Activated CD8-positive, alpha-beta T cell treated with anti-CD3 and anti-CD28 coated beads, Interleukin-2, amount 10 ng/mL, durations not matched to agents 7 days and 5 days (primary cell): ENCODE measurements at regions not wholly inside any gene's neighbourhood (a gene's known extent, or its start where the extent isn't known, plus 50 kb on each side); places are given as distances from the start of the nearest gene placed in this dataset.
"Not testable (repeated sequence)": the region's sequence is repeated elsewhere in the genome, so short reads cannot be mapped to it uniquely, and the experiment has no call there.

Source experiments
- ATAC-seq: fragments of 150-1000 bp; cut with Tn5 transposase; one replicate; pipeline ENCODE4 v1.10.0; 2021; ENCODE audit warnings: moderate library complexity
- CTCF ChIA-PET: fragments of 350-600 bp; sonication (Branson Sonifier 250); formaldehyde crosslinking; loops from one replicate; lab custom pipeline; 2021; ENCODE audit warnings: antibody characterized with exemption; lab: Charles Lee
- POLR2A ChIA-PET: fragments of 350-600 bp; sonication (Branson Sonifier 250); formaldehyde crosslinking; loops from one replicate; lab custom pipeline; 2021; ENCODE audit warnings: antibody characterized with exemption; lab: Charles Lee
- DNase-seq: peaks from one replicate; pipeline ENCODE4 v3.0.0-alpha.2; 2020
- H3K27ac Mint-ChIP-seq: one replicate; pipeline ENCODE4 v1.8.0; 2021; ENCODE audit warnings: mild to moderate bottlenecking, mixed read lengths
- H3K27me3 Mint-ChIP-seq: one replicate; pipeline ENCODE4 v1.8.0; 2021; ENCODE audit warnings: low read depth, mixed read lengths
- H3K36me3 Mint-ChIP-seq: one replicate; pipeline ENCODE4 v1.8.0; 2021; ENCODE audit warnings: low read depth, mixed read lengths
- H3K4me1 Mint-ChIP-seq: one replicate; pipeline ENCODE4 v1.8.0; 2021; ENCODE audit warnings: low read depth, mixed read lengths
- H3K4me3 Mint-ChIP-seq: one replicate; pipeline ENCODE4 v1.8.0; 2021; ENCODE audit warnings: mild to moderate bottlenecking, mixed read lengths
- H3K9me3 Mint-ChIP-seq: one replicate; pipeline ENCODE4 v1.8.0; 2022; ENCODE audit warnings: mixed read lengths; ENCODE audit not compliant: insufficient read depth

DNA sequence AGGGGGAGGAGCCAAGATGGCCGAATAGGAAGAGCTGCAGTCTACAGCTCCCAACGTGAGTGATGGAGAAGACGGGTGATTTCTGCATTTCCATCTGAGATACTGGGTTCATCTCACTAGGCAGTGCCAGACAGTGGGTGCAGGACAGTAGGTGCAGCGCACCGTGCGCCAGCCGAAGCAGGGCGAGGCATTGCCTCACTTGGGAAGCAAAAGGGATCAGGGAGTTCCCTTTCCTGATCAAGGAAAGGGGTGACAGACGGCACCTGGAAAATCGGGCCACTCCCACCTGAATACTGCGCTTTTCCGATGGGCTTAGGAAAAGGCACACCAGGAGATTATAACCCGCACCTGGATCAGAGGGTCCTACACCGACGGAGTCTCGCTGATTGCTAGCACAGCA is 121.1 kb upstream of the SESTD1 start:
- H3K9me3 Mint-ChIP-seq, H3K27me3 Mint-ChIP-seq, H3K4me3 Mint-ChIP-seq, DNase-seq, ATAC-seq, H3K27ac Mint-ChIP-seq, H3K36me3 Mint-ChIP-seq, CTCF ChIA-PET, H3K4me1 Mint-ChIP-seq: not testable (repeated sequence)
- POLR2A ChIA-PET = interaction anchor here (0.6 kb wide), 1 partner anchor 799 kb away, joined by 4 read pairs; no protein-coding TSS in a partner anchor

DNA sequence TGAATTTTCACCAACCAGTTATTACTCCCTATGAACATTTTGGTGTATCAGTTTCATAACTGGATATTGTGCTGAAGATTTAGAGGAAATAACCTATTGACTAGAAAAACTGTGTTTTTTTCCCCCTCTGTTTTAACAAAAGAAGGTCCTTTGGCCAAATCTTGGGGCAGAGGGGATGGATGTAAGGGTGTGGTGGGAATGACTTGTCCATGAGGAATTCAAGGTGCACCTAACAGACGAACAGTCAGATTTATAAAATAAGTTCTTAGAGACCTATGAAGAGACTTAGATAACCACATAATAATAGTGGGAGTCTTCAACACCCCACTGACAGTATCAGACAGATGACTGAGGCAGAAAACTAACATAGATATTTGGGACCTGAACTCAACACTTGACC is 119.3 kb upstream of the SESTD1 start:
- peaks cover 2% of the 10 kb centered on the region for H3K4me1 Mint-ChIP-seq
- POLR2A ChIA-PET = no interaction called here
- ATAC-seq (no peak), DNase-seq (no peak)
- no peaks in the 10 kb centered on the region for H3K9me3 Mint-ChIP-seq
- CTCF ChIA-PET = no interaction called here
- H3K27me3 Mint-ChIP-seq = peaks cover 3% of the 10 kb centered on the region
- no peak overlapping the region for H3K4me3 Mint-ChIP-seq
- no peaks in the 10 kb centered on the region for H3K36me3 Mint-ChIP-seq
- H3K27ac Mint-ChIP-seq = no peak overlapping the region

DNA sequence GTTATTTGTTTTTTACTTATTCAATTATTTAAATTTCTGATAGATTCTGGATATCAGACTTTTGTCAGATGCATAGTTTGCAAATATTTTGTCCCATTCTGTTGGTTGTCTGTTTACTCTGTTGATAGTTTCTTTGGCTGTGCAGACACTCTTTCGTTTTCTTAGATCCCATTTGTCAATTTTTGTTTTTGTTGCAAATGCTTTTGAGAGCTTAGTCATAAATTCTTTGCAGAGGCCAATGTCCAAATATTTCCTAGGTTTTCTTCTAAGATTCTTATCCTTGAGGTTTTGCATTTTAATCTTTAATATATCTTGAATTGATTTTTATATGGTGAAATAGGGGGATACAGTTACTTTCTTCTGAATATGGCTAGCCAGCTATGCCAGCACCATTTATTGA is 112.7 kb upstream of the SESTD1 start:
- Mint-ChIP-seq H3K36me3 (no peaks in the 10 kb centered on the region), H3K4me3 (no peak overlapping the region)

DNA sequence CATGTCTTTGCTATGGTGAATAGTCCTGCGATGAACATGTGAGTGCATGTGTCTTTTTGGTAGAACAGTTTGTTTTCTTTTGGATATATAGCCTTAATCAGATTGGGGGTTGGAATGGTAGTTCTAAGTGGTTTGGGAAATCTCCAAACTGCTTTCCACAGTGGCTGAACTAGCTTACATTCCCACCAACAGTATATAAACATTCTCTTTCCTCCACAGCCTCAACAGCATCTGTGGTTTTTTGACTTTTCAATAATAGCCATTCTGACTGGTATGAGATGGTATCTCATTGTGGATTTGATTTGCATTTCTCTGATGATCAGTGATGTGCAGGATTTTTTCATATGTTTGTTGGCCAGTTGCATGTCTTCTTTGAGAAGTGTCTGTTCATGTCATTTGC is 112.2 kb upstream of the SESTD1 start:
- Mint-ChIP-seq H3K4me1 (no peaks in the 10 kb centered on the region), H3K27ac (no peak overlapping the region), H3K4me3 (no peak overlapping the region), H3K9me3 (no peaks in the 10 kb centered on the region), H3K36me3 (no peaks in the 10 kb centered on the region), H3K27me3 (peaks cover 8% of the 10 kb centered on the region)
- POLR2A ChIA-PET = no interaction called here
- CTCF ChIA-PET = no interaction called here
- DNase-seq (no peak), ATAC-seq (no peak)

More for the DNA sequence above, 112.7 kb upstream of the SESTD1 start:
- CTCF ChIA-PET = no interaction called here
- H3K4me1 Mint-ChIP-seq = no peaks in the 10 kb centered on the region
- no peak for DNase-seq
- no peaks in the 10 kb centered on the region for H3K9me3 Mint-ChIP-seq
- POLR2A ChIA-PET = no interaction called here
- H3K27ac Mint-ChIP-seq = no peak overlapping the region
- peaks cover 8% of the 10 kb centered on the region for H3K27me3 Mint-ChIP-seq
- ATAC-seq = no peak

DNA sequence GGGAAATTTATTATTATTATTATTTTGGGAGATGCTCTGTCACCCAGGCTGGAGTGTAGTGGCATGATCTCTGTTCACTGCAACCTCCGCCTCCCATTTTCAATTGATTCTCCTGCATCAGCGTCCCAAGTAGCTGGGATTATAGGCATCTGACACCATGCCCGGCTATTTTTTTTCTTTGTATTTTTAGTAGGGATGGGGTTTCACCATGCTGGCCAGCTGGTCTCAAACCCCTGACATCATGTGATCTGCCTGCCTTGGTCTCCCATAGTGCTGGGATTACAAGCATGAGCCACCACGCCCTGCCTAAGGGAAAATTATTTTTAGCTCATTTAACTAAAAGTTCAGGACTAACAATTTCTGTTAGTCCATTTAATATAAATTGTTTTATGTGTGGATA is 109.2 kb upstream of the SESTD1 start:
- no peak overlapping the region for H3K27ac Mint-ChIP-seq
- no peak for DNase-seq
- H3K4me3 Mint-ChIP-seq = no peak overlapping the region
- H3K27me3 Mint-ChIP-seq = peaks cover 5% of the 10 kb centered on the region
- POLR2A ChIA-PET = no interaction called here
- H3K9me3 Mint-ChIP-seq = no peaks in the 10 kb centered on the region
- H3K36me3 Mint-ChIP-seq = no peaks in the 10 kb centered on the region
- CTCF ChIA-PET = interaction anchor here (1.2 kb wide), 1 partner anchor 11 kb away, joined by 3 read pairs; no protein-coding TSS in a partner anchor
- H3K4me1 Mint-ChIP-seq = no peaks in the 10 kb centered on the region
- no peak for ATAC-seq

DNA sequence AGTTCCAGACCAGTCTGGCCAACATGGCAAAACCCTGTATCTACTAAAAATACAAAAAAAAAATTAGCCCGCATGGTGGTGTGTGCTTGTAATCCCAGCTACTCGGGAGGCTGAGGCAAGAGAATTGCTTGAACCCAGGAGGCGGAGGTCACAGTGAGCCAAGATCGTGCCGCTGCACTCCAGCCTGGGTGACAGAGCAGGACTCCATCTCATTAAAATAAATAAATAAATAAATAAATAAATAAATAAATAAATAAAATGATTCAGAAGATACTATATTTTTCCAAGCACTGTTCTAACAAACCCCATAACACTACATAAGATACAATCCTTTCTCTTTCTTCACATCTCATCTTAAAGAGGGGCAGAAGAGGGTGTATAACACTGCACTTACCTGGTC is 100.9 kb upstream of the SESTD1 start:
- DNase-seq, ATAC-seq, H3K4me1 Mint-ChIP-seq, H3K9me3 Mint-ChIP-seq, H3K27ac Mint-ChIP-seq, CTCF ChIA-PET, H3K4me3 Mint-ChIP-seq, POLR2A ChIA-PET, H3K36me3 Mint-ChIP-seq, H3K27me3 Mint-ChIP-seq: not testable (repeated sequence)

DNA sequence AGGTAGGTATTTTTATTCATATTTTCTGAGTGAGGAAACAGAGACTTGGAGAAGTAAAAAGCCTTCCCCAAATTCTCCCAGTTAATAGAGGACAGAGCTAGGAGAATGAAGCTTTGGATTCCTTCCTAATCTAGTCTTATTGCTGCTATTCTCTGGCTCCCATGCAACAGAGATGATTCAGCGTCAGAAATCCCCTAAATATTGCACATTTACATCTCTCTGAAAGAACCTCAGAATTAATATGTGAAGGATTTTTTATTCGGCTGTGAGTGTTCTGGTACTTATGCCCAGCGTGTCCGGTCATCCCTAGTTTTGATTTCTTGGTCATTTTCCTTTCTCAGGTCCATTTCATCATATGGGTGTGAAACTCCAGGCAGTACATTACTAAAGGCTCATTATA is 91.2 kb upstream of the SESTD1 start:
- Mint-ChIP-seq H3K9me3 (no peaks in the 10 kb centered on the region), H3K36me3 (no peaks in the 10 kb centered on the region), H3K27ac (no peak overlapping the region), H3K27me3 (no peaks in the 10 kb centered on the region), H3K4me3 (no peak overlapping the region), H3K4me1 (no peaks in the 10 kb centered on the region)
- DNase-seq = no peak
- no peak for ATAC-seq
- ChIA-PET POLR2A (no interaction called here), CTCF (no interaction called here)

DNA sequence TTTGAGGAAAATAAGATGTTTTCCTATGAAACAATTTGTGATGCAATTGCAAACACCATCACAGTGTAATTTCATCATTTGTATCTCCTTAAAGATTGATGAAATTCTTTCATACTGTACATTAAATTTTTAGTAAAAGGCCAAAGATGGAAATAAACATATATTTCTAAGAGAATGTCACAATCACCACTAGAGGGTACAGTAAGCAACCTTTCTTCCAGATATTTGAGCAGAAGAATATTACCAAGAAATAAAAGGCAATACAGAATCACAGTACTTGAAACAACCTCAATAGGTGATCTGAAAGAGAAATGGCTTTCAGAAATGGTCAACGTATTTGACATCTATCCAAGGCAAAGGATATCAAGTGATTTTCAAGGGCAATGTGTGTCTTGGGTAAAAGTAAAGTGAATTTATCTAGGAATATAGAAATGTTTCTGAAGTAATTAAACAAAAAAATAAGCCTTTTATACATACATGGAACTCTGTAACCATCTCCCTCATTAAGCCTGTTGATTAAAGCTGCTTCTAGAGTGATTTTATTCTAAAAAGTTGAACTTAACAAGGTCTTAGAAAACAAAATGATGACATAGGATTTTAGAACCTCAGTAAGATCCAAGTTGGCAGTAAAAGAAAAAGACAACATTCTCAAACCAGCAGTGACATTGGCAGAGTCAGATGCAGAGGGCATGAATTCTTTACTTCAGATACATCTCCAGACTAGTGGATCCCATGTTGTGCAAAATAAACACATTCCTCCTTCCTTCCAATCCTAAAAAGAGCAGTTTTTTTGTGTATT is 90.3 kb upstream of the SESTD1 start:
- DNase-seq (no peak), ATAC-seq (no peak)
- CTCF ChIA-PET = no interaction called here
- Mint-ChIP-seq H3K27ac (no peak overlapping the region), H3K27me3 (no peaks in the 10 kb centered on the region), H3K4me3 (no peak overlapping the region), H3K36me3 (no peaks in the 10 kb centered on the region), H3K4me1 (no peaks in the 10 kb centered on the region), H3K9me3 (no peaks in the 10 kb centered on the region)
- POLR2A ChIA-PET = no interaction called here

DNA sequence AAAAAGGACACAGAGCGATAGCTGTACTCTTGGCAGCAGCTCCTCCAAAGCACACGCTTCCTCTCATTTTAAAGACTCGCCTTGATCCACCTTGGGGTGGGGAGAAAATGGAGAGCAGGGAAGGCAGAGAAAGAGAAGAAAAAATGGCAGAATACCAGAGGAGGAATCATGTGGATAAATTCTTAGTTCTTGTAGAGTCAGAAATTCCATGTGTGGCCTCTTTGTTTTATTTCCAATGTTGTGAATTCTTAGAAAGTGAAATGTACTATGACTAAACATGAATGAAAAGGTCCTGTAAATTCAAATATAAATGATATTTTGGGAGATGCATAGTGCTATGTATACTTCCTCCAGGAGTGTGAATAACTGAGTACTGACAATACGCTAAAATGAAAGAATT is 89.7 kb upstream of the SESTD1 start:
- no peak overlapping the region for H3K27ac Mint-ChIP-seq
- POLR2A ChIA-PET = no interaction called here
- no peak for DNase-seq
- H3K4me1 Mint-ChIP-seq = no peaks in the 10 kb centered on the region
- H3K4me3 Mint-ChIP-seq = no peak overlapping the region
- no peak for ATAC-seq
- CTCF ChIA-PET = no interaction called here
- H3K9me3 Mint-ChIP-seq = no peaks in the 10 kb centered on the region
- no peaks in the 10 kb centered on the region for H3K36me3 Mint-ChIP-seq
- no peaks in the 10 kb centered on the region for H3K27me3 Mint-ChIP-seq

DNA sequence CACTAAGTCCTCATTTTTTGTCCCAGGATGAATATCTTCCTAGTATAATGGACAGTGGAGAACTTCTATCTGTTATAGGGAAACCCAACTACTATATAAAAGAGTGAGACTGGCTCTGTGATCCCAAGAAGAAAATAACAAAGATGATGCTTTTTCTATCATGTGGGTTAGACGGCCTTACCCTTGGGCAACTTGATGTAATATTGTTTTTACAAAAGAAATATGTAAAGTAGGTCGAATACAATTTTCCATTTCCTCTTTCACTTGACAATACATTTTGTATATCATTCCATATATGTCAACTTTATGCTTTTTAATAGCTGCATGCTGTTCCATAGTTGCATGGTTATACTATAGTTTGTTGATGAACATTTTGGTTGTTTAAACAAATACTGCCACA is 87.5 kb upstream of the SESTD1 start:
- POLR2A ChIA-PET = no interaction called here
- Mint-ChIP-seq H3K36me3 (no peaks in the 10 kb centered on the region), H3K27ac (no peak overlapping the region), H3K27me3 (no peaks in the 10 kb centered on the region), H3K9me3 (no peaks in the 10 kb centered on the region), H3K4me3 (no peak overlapping the region), H3K4me1 (no peaks in the 10 kb centered on the region)
- no peak for ATAC-seq
- CTCF ChIA-PET = no interaction called here
- DNase-seq = no peak

DNA sequence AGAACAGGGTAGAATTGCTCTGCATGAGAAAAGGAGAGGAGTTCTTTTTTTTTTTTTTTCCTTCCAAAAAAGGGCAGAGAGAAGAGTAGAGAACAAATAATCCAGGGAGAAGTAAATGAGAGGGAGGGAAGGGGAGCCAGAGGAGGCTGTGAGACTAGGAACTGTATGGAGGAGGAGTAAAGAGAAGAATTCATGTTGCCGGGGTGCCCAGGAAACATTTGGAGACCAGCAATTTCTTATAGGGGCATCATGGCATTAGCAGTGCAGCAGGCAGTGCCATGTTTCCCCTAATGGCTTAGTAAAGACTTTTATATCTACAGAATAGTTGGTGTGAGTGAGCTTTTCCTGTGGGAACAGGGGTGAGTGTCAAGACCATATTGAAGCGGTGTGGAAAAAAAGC is 86.4 kb upstream of the SESTD1 start:
- Mint-ChIP-seq H3K9me3 (no peaks in the 10 kb centered on the region), H3K27me3 (no peaks in the 10 kb centered on the region), H3K4me1 (no peaks in the 10 kb centered on the region), H3K27ac (no peak overlapping the region), H3K4me3 (no peak overlapping the region), H3K36me3 (no peaks in the 10 kb centered on the region)
- POLR2A ChIA-PET = no interaction called here
- no peak for ATAC-seq
- no peak for DNase-seq
- CTCF ChIA-PET = no interaction called here

DNA sequence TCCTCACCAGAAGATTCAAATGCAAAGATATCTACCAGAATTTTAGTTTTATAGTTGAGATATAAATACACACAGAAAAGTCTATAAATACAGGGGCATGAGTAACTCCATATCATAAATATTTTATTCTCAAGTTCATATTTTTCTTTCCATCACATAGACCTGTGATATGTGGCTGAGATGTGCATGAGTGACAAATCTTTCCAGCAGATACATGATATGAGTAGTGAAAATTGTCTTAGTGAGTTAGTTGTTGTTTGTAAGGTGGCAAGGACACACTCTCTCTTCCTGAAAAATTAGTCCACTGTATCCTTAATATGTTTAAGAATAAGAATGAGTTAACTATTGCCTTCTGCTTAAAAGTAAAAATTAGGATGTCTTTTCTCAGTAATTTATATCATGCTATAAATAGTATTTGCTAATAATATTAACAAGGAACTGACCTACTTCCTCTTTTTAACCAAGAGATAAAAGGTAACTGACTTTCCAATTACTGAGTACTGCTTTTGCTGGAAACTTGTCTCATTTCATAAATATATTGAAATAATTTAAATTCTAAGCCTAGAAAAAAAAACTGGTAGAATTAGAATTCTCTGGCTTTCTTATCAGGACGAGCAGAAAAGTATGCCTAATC is 85.2 kb upstream of the SESTD1 start:
- ATAC-seq = no peak
- Mint-ChIP-seq H3K4me1 (no peaks in the 10 kb centered on the region), H3K4me3 (no peak overlapping the region), H3K9me3 (no peaks in the 10 kb centered on the region), H3K27me3 (no peaks in the 10 kb centered on the region), H3K27ac (no peak overlapping the region), H3K36me3 (no peaks in the 10 kb centered on the region)
- ChIA-PET CTCF (no interaction called here), POLR2A (no interaction called here)
- DNase-seq = no peak
